Kidney epithelial cell (primary cell): ENCODE measurements at regions not wholly inside any gene's neighbourhood (a gene's known extent, or its start where the extent isn't known, plus 50 kb on each side); places are given as distances from the start of the nearest gene placed in this dataset.

ENCODE experiments used
- DNase-seq: peaks from one replicate; pipeline ENCODE4 v3.0.0-alpha.2; 2010; ENCODE audit warnings: low read depth
- H3K27me3 ChIP-seq: 2 replicates; pipeline ENCODE4 v1.6.0; 2011; ENCODE audit warnings: low read length; ENCODE audit not compliant: control insufficient read depth, insufficient read depth
- H3K36me3 ChIP-seq: 2 replicates; pipeline ENCODE4 v1.5.1; 2011; ENCODE audit warnings: low read length; ENCODE audit not compliant: control insufficient read depth, insufficient read depth
- H3K4me3 ChIP-seq: 2 replicates; pipeline ENCODE4 v1.5.1; 2011; ENCODE audit warnings: low read depth, mild to moderate bottlenecking, control low read depth, low read length
- TF ChIP-seq, protein P1 (sequence below): IDR thresholded peaks from 2 replicates; pipeline ENCODE4 v1.5.1; 2011; ENCODE audit warnings: mild to moderate bottlenecking, moderate library complexity, low read length, control low read depth, inconsistent platforms; ENCODE audit not compliant: insufficient read depth, poor library complexity, severe bottlenecking

DNA sequence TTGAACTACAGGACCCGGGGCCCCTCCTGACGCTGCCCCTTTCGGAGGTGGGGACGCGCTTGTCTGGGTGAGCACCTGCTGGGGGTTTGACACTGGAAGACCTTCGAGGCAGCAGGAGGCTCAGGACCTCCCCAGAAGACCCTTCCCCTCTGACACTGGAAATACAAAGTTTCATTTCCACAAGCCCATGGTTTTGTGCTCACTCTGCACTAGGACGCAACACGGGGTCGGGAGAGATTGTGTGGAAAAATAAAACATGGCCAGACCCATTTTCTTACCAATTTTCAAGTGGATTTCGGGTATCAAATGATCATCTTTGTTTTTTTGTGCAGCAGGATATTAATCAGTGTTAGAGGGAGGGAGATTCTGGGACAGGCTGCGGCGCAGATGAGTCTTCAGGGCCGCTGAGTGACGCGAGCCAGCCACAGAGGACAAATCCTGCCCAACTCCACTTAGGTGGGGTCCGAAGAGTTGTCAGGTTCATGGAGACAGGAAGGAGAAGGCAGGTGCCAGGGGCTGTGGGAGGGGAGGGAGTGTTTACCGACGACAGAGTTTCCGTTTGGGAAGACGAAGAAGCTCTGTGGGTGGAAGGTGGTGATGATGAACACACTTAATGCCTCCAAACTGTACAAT, 160.0 kb upstream of the AFDN start:
- Histone ChIP-seq H3K4me3 (no peak overlapping the region), H3K27me3 (peaks cover 34% of the 10 kb centered on the region), H3K36me3 (no peaks in the 10 kb centered on the region)
- TF ChIP-seq, protein P1, sequence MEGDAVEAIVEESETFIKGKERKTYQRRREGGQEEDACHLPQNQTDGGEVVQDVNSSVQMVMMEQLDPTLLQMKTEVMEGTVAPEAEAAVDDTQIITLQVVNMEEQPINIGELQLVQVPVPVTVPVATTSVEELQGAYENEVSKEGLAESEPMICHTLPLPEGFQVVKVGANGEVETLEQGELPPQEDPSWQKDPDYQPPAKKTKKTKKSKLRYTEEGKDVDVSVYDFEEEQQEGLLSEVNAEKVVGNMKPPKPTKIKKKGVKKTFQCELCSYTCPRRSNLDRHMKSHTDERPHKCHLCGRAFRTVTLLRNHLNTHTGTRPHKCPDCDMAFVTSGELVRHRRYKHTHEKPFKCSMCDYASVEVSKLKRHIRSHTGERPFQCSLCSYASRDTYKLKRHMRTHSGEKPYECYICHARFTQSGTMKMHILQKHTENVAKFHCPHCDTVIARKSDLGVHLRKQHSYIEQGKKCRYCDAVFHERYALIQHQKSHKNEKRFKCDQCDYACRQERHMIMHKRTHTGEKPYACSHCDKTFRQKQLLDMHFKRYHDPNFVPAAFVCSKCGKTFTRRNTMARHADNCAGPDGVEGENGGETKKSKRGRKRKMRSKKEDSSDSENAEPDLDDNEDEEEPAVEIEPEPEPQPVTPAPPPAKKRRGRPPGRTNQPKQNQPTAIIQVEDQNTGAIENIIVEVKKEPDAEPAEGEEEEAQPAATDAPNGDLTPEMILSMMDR = no peak
- no peak for DNase-seq

DNA sequence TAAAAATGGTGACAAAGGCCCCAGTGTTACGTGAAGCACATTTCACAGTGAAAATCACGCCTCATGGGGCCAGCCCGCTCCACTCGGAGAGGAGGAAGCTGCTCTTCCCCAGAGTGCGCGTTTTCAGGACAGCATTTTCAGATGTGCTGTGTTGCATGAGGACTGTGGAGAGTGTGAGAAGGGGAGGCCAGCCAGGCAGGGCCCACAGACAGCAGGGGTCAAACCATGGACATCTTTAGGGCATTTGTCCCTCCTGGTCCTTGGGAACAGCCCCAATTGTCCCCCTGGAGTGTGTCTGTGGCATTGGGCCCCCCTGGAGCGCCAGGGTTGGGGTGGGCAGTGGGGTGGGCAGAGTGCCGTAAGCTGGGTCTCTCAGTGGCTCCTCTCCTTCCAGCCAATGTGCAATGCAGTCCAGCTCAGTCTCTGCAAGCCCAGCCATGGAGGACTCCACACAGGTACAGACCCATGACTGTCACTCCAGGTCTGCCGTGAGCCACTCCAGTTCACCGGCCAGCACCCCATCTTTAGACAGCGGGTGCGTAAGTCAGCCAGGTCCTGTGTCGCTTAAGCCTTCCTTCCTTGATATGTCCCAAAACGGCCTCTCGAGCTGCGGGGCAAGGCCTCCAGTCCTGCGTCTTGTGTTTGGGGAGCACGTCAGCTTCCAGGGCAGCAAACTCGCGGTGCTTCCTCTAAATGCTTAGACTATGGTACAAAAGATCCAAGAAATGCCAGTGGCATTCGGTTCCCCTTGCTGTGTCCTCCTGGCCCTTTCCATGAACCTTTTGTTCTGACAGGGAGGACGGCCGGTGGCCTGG, 159.3 kb upstream of the AFDN start:
- DNase-seq = no peak
- Histone ChIP-seq H3K36me3 (no peaks in the 10 kb centered on the region), H3K27me3 (peaks cover 34% of the 10 kb centered on the region), H3K4me3 (no peak overlapping the region)
- TF ChIP-seq, protein P1 = no peak

DNA sequence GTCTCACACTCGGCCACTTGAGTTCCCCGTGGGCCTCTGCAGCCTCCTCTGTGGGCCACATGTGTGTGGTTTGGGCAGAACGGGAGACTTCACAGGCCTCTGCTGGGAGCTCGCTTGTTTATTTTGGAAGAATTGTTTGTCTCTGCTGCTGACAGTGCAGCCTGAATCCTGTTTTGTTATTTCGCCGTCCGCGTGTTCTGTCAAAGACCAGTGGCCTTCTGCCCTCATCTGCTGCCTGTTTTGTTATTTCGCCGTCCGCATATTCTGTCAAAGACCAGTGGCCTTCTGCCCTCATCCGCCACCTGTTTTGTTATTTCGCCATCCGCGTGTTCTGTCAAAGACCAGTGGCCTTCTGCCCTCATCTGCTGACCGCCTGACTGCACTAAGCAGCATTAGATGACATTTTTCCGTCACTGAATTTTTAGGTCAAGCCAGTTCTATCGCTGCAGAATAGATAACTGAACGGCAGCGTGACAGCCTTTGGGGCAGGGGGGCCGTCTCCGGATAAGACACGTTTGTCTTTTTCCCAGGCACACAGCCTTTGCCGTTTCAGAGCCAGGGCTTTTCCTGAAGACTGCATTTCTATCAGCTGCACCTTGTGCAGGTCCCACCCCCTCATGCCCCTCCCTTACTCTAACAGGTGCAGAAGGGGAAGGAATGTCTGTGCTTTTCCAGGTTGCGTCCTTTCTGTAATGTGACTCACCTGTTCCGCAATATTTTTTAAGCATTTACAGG, 158.5 kb upstream of the AFDN start:
- Histone ChIP-seq H3K4me3 (no peak overlapping the region), H3K36me3 (no peaks in the 10 kb centered on the region), H3K27me3 (peaks cover 34% of the 10 kb centered on the region)
- TF ChIP-seq, protein P1 = no peak
- no peak for DNase-seq

DNA sequence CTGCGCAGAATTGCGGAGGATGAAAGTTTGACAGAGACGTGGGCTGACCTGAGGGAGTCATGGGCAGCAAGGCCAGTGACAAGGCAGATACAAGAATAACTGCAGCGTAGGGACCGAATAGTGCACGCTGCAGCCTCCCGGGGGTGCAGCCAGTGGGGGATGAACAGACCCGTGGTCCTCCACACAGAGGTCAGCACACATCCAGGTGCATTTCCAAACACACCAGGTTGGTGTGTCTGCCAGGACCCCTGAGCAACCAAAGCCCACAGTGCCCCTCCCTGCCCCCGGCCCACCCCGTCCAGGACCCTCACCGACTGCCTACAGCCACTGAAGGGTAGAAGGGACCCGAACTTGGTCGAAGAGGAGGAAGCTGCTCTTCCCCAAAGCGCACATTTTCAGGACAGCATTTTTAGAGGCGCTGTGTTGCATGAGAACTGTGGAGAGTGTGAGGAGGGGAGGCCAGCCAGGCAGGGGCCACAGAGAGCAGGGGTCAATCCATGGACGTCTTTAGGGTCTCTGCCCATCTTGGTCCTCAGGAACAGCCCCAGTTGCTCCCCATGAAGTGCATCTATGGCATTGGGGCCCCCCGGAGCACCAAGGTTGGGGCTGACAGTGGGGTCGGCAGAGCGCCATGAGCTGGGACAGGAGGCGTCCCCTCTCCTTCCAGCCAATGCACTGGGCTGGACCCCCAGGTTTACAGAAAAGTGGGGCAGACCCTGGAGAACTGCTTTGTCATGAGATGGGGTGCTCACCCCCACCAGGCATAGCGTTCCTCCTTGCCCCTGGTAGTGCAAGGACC, 157.8 kb upstream of the AFDN start:
- Histone ChIP-seq H3K4me3 (no peak overlapping the region), H3K27me3 (peaks cover 36% of the 10 kb centered on the region), H3K36me3 (no peaks in the 10 kb centered on the region)
- TF ChIP-seq, protein P1 = no peak
- DNase-seq = no peak

DNA sequence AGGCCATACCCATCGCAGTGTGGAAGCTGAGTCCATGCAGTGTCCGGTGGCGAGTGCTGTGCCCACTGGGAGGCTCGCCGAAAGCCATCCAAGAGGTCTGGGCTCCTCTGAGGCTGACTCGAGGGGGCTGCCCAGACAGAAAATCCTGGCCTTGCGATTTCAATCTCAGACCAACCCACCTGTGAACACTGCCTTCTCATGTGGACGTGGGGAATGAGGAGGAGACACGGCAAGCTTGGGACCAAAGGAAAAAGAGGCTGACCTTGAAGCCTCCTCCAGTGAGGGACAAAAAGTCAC, 157.2 kb upstream of the AFDN start:
- H3K36me3 ChIP-seq = no peaks in the 10 kb centered on the region
- TF ChIP-seq, protein P1 = no peak
- H3K4me3 ChIP-seq = no peak overlapping the region
- H3K27me3 ChIP-seq = peaks cover 36% of the 10 kb centered on the region
- no peak for DNase-seq
